Activated T-helper 1 cell treated with Interleukin-2 at 50 U/mL for 16 hours (primary cell): ENCODE measurements at regions not wholly inside any gene's neighbourhood (a gene's known extent, or its start where the extent isn't known, plus 50 kb on each side); places are given as distances from the start of the nearest gene placed in this dataset.
A peak's percentile ranks its signal among the peaks of the same experiment; 100 is the strongest.
"Not testable (repeated sequence)": the region's sequence is repeated elsewhere in the genome, so short reads cannot be mapped to it uniquely, and the experiment has no call there.

Source experiments
- DNase-seq: peaks from one replicate; pipeline ENCODE4 v3.0.0-alpha.2; 2020; ENCODE audit warnings: low read depth

DNA sequence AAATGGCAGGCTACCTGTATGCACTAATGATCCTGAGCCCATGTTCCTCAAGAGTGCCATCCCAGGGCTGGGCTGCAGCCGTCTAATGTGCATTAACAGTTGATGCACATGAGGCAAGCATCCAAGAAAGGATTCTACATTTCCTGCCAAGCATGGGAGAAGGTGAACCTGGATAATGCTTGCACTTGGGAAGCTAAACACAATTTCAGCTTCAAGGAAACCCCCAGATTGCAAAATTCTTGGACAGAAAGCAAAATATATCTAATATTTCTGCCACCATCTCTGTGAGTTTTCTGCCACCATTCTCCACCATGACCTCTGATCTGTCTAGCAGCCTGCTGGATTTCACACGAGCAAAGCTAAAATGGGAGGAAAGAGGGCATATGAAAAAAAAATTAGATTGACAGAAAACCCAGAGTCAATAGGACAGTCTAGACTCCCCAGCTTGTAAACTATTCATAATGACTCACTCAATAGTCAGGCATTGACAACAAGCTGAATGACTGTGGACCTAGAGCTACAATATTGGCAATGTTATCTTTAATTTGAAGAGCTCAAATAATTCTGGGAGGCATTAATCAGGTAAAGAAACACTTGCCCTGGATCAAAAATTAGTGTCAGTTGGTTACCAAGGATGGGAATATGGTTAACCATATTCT, 91.9 kb upstream of the BCL2L14 start:
- no peak for DNase-seq

DNA sequence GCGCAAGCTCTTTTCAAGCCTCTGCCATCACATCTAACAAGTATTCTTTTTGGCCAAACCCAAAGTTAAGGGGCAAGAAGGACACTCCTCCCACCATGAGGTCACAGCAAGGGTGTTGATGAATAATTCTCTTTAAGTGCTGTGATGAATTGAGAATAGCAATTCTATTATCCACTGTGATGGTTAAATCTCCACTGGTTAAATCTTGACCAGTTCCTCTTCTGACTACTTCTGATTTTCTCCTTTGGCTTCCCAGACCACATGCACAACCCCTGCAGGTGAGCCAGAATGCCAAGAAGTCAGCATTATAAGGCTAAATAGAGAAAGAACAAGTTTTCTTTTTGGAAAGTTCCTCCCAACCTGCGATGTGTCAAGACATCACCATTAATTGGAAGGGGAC, 90.6 kb upstream of the BCL2L14 start:
- no peak for DNase-seq

DNA sequence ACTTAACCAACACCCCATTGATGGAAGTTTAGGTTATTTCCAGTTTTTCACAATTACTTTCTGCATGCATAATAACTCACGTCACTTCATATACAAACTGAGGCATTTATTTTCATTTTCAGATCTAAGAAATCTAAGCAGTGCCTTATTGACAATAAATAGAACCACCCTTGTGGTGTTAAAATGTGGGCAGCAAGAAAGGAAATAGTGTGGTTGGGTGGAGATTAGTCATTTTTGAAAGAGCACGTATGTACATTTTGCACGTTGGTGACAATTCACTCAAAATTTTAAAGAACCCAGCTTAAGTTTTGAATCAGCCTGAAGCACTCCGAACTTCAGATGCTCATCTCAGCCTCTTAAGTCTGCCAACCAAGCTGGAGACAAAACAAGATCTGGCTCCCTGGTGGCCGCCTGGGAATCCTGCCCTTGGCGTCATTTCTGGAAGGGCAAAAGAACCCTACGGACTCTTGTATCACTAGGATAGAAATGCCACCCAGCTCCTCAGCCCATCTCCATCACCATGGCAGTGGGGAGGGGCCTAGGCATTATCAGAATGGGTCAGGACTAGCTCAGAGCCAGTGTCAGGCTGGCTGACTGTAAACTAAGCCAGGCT, 89.5 kb upstream of the BCL2L14 start:
- peak; percentile 9 for DNase-seq

DNA sequence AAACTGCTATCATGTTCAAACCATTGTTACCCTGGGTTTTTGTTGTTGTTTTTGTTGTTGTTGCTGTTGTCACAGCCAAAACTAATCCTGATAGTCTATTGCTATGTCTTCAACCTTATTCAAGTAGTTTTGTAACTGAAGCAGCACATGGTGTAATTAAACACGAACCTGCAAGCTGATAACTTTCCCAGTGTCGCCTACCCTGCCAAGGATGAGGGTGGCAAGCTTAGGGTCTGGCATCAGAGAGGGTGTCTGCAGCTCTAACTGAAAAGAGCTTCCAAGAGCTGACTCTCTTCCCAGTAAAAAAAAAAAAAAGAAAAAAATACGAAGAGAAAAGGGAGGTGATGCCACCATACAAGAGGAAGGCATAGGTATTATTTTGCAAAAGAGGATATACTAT, 86.3 kb upstream of the BCL2L14 start:
- no peak for DNase-seq

DNA sequence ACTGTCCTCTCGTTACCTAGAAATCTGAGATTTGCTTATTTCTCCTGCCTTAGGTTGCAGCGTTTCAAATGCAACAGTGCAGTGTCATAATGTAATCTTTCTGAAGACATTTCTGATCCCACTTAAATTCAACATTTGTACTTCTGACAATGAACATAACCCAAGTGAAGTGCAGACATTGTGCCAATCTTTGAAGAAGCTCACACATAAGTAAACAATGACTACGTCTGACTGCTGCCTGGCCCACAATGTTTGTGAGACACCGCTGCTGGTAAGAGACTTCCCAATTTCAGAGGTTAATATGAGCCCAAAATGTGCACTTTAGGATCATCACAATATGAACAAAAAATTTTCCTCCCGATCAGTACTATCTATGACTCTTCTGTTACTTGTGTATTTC, 84.6 kb upstream of the BCL2L14 start:
- no peak for DNase-seq

DNA sequence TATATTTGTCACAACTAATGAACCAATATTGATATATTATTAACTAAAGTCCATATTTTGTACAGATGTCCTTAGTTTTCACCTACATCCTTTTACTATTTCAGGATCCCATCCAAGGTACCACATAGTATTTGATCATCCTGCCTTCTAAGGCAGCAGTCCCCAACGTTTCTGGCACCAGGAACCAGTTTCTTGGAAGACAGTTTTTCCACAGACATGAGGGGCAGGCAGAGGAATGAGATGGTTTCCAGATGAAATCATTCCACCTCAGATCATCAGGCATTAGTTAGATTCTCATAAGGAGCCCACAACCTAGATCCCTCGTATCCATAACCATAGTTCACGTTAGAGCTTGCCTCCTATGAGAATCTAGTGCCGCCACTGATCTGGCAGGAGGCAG, 82.8 kb upstream of the BCL2L14 start:
- DNase-seq: no peak

DNA sequence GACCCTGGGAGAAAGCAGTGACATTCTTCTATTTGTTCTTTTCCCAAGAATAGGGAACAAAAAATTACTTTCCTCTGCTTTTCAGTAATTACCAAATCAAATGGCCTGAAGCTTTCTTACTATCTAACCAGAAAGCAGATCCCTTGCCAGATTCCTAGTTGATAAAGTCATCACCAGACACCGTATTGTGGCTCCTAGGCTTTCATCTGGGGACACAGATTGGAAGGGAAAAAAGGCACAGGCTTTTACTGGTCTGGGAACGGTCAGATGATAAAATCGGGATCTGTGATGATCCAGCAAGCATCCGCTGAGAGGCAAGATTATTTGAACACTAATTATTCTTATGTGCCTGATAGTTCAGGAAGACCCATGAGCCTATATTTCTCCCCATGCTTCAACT, 79.1 kb upstream of the BCL2L14 start:
- DNase-seq: no peak

DNA sequence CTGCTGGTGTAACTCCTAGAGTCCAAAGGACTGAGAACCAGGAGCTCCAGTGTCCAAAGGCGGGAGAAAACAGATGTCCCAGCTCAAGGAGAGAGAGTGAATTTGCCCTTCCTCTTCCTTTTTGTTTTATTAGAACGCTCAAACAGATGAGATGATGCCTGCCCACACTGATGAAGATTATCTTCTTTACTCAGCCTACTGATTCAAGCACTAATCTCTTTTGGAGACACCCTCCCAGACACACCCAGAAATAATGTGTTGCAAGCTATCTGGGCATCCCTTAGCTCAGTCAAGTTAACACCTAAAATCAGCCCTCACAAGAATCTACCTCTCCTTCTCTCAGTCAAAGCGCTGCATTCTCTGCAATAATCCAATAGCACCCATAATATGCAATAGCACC, 78.2 kb upstream of the BCL2L14 start:
- no peak for DNase-seq

DNA sequence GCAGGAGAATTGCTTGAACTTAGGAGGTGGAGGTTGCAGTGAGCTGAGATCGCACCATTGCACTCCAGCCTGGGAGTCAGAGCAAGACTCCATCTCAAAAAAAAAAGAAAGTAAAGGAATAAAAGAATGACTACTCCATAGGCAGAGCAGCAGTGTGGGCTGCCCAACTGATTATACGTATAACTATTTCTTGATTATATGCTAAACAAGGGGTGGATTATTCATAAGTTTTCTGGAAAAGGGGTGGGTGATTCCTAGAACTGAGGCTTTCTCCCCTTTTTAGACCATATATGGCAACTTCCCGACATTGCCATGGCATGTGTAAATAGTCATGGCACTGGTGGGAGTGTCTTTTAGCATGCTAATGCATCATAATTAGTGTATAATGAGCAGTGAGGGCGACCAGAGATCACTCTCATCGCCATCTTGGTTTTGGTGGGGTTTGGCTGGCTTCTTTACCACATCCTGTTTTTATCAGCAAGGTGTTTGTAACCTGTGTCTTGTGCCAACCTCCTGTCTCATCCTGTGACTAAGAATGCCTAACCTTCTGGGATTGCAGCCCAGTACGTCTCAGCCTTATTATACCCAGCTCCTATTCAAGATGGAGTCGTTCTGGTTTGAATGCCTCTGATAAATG, 72.3 kb upstream of the BCL2L14 start:
- peak; percentile 41 for DNase-seq

DNA sequence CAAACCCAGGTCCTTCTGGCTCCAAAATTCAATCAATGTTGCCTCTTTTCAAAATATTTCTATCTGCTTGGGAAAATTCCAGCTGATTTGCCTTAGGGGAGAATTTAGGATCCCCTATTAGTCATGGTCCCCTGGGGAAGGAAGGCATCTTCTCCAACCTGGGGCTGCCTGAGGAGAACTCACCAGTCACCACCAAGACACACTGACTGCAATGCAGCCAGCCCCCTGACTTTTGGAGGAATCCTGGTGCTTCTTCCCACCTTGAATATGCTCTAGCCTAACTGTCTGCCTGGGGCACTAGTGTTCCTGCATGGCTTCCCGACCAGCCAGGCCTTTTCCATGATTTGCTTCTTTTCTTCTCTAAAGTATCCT, 71.8 kb upstream of the BCL2L14 start:
- no peak for DNase-seq

DNA sequence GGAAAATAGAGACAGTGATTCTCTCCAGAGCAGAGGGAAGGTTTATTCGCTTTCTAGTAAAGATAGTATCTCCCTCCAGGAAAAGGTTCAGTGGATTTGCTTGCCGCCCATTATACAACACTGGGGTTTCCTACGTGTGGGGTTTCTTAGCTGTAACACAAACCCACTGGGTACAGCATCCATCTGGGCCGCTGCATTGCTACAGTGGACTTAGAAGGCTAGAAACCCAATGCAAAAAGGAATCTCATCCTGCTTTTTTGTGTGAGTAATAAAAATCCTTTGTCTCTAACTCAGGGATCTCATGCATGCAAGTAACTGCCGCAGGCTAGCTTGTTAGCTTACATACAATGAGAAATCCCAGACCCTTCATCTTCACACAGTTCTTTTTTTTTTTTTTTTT, 67.1 kb upstream of the BCL2L14 start:
- DNase-seq: no peak

DNA sequence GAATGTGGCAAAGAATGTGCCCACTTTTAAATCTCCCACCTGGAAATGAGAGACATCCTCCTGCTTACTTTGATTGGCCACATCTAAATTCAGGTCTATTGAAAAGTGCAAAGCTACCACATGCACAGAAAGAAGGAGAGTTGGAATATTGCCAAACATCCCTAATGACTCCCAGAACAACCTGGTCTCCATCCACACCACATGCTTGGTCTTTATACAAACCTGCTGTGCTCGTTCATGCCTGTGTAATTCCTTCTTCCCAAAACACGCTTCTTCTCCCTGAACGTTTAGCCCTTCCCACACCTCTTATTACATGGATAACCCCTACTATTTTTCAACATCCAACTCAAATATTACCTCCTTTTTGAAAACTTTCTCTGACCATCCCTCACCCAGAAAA, 66.2 kb upstream of the BCL2L14 start:
- DNase-seq: no peak

DNA sequence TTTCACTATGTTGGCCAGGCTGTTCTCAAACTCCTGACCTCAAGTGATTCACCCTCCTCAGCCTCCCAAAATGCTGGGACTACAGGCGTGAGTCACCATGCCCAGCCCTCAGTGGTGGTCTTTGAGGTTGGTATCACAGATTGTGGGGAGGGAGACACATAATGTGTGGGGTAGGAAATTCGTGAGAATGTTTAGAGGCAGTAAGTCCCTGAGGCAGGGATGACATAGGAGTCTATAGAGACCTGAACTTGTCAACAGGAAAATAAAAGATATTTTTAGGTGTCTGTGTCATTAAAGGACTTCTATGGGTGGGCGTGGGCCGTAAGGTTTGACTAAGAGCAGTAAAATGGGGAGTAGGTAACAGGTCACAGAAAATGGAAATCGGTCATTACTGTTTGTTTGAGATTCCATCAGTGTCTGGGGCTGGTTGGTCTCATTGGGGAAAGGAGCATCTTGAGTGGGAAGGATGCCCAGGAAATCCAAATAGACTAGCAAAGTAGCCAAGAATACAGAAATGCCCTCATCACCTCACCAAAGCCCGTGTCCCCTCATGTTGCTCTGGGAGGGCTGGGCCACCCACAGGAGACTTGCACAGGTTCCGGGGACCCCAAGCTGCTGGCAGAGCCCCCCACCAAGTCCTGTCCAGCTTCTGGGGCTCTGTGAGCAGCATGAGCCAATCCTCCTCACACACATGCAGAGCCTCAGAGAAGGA, 63.6 kb upstream of the BCL2L14 start:
- peak; percentile 48 for DNase-seq

DNA sequence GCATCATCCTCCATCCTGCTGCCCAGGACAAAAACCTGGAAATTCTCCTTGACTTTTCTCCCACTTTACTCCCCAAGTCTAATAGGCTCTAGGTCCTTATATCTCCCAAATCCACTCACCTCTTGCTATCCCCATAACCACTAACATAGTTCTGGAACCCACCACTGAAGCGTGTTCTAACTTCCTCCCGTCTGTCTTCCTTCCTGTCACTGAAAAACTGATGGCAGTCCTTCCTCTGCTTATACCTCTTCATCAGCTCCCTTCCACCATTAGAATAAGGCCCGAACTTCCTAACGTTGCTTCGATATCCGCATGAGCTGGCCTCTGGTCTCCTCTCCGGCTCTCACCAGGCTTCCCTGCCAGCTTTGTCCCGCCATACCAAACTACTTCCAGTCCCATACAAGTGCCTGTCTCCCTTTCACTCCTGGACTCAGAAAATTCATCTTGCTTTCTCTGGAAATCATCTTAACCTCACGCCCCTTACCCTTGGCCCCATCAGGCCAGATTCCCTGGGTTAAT, 63.0 kb upstream of the BCL2L14 start:
- DNase-seq: no peak

DNA sequence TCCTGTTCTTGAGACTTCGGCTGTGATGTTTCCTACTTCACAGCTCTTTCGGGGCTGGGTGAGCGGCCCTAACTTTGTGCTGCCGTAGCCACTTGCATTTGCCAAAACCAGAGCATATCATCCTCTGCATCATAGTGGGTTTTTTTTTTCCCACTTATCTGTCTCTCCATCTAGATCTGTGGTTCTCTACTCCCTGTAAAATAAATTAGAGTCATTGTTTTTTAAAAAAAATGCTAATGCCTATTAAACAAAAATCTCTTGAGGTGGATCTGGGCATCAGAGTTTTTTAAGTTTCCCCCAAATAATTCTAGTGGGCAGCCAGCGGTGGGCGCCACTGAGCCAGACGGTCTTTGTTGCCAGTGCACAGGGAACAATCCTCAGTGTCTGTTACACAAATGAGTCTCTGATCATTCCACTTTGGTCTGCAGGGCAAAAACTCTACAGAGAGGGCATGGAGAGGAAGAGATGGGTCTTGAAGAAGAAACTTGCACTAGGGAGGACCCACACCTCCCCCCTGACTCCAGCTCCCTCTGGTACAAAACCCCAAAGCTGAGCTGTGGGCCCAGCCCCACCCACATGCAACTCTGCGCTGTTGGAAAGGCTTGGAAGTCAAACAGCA, 62.4 kb upstream of the BCL2L14 start:
- DNase-seq: no peak

DNA sequence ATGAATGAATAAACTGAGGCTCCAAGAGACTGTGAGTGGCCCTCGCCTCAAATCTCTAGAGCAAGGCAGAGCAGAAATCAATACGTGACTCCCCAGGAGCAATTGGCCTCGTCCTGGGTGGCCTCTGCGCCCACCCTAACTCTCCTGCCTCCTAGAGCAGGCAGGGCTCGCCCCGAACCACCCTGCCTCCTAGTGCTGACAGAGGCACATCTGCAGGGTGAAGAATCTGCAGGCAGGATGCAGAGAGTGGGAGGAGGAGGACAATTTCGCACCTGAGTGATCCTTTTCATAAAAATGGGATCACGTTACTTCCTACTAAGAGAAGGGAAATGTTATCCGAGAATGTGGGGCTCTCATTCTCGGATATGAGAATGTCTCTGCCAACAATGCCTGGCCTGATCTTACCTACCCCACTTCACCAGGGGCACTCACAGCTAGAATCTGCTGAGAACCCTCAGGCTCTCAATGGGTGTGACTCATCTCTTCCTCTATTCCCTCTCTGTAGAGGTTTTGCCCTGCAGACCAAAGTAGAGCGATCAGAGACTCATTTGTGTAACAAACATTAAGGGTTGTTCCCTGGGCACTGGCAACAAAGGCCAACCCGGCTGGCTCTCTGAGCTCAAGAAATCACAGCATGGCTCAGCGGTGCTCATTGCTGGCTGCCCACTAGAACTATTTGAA, 61.7 kb upstream of the BCL2L14 start:
- peak; percentile 27 for DNase-seq

DNA sequence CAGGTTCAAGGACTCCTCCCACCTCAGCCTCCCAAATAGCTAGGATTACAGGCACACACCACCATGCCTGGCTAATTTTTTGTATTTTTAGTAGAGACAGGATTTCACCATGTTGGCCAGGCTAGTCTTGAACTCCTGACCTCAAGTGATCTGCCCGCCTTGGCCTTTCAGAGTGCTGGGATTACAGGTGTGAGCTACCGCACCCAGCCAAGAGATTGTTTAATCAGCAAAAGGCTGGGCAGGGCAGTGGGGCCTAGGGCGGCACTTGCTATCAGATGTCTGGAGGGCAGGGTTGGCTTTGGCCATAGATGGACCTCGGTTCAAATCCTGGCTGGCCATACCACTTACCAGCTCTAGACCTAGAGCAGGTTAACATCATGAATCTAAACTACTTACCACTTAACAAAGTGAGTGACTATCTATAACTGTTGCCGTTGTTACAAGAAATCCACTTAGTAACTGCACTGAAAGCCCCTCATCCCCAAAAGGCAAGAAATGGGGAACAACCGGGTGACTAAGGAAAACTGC, 60.9 kb upstream of the BCL2L14 start:
- DNase-seq: not testable (repeated sequence)

DNA sequence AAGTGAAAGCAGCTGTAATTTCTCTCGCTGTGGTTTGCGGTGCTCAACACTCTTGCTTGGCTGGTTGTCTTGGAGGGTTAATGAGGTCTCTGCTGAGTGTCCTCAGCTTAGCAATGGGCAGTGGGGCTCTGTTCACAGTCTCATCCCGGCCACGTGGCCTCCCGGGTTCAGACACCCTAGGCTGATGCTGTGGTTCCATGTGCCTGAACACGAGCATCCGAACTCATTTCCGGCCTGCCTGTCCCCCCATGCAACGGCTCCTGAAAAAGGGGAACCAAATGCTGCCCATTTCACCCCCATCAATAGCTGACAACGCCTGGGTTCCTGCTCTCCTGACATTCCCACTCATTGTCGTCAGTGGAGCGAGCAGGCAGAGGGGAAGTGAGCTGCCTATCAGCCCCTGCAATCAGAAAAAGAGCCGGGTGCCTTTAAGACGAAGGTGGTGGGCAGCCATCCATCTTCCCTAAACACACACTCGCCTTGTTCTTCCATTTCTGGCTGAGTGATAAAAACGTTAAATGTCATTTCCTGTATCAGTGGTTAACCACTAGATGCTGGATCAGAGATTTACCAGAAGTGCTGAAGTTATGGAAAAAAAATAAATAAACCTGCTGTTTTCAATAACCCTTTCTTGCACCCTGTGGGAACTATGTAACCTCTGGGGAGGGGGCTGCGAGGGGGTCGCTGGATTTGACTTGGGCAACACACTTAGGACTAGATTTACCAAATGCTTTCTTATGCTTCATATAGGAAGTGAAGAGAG, 60.3 kb upstream of the BCL2L14 start:
- no peak for DNase-seq

DNA sequence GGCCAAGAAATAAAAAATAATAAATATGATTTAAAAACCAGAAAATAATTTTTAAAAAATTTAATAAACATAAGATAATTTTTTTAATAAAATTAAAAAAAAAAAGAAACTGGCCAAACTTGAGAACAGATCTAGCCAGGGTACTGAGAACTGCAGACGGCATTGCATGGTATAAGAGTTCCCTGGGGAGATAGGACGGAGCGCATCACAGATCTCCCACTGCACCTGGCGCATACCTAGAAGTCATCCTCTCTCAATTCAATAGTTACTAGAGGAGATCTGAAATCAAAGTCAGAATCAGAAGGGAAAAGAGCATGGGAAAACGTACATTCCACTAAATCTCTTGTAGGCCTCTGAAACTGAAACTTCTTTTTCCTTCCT, 58.9 kb upstream of the BCL2L14 start:
- DNase-seq: no peak

DNA sequence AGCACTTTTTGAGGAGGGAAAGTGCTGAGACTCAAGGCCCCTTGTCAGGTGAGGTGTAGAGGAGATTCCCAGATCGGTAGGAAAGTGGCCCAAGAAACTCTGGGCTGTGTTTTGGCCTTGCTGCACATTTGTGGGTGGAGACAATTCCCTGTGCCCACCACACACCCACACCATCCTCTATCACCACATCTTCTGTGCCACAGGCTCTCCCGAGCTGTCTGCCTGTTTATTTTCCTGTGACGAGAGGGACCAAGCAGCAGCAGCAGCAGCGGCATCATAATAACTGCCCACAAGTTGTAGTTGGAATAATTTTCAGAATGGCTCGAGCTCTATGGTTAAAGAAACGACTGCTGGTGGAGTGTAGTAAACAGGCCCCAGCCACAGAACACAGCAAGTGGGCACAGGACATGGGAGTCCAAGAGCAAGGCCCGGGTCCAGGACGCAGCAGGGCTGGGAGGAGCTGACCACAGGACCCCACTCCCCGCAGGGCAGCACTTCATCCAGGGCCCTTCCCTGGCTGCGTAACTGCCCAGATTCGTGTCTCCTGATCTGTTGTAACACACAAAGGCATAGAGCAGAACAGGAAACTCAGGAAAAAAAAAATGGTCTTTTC, 55.6 kb upstream of the BCL2L14 start:
- DNase-seq: no peak
